COLO668 (cell line): ENCODE measurements at regions not wholly inside any gene's neighbourhood (a gene's known extent, or its start where the extent isn't known, plus 50 kb on each side); places are given as distances from the start of the nearest gene placed in this dataset.
"Not testable (repeated sequence)": the region's sequence is repeated elsewhere in the genome, so short reads cannot be mapped to it uniquely, and the experiment has no call there.

ENCODE experiments used
- DNase-seq: peaks from one replicate; lab custom pipeline; 2025; ENCODE audit not compliant: unreplicated experiment; lab: John Stamatoyannopoulos, UW

GRCh38 chr2:7140306-7140705, 223.1 kb downstream of the RNF144A start:
- DNase-seq = no peak

DNA sequence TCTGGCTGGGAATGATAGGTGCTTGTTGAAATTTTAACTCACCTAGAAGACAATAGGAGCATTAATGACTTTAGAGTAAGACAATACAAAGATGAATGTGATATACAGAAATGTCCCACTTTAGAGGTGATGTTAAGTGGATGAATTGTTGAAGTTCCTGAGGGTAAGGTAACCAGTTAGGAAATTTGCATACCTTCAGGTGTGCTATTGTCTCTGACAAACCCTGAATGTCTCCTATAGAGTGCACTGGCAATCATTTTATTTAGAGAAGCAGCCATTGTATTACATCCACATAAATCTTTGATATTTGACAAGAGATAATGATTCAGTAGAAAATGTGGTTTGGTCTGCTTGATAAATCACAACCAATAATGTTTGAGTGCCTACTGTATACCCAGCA, 228.5 kb downstream of the RNF144A start:
- DNase-seq = no peak

GRCh38 chr2:7146151-7146550, 228.9 kb downstream of the RNF144A start:
- DNase-seq = no peak

DNA sequence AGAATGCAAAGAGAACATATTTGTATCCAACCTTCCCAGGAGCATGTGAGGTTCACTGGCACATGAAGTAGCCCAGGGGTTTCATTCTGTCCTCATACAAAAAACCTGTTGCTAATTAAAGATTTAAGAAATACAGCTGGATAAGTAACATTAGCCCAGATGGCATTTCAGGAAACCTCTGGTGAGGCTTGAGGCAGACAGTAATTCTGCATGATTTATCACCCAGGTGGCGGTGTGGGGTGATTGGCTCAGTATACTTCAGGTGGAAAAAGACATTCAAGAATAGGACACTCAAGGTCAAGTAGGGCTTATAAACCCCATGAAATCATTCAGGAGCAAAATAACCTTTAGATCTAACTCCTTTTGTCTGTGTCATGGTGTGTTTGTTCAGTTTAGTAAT, 237.4 kb downstream of the RNF144A start:
- DNase-seq = no peak

DNA sequence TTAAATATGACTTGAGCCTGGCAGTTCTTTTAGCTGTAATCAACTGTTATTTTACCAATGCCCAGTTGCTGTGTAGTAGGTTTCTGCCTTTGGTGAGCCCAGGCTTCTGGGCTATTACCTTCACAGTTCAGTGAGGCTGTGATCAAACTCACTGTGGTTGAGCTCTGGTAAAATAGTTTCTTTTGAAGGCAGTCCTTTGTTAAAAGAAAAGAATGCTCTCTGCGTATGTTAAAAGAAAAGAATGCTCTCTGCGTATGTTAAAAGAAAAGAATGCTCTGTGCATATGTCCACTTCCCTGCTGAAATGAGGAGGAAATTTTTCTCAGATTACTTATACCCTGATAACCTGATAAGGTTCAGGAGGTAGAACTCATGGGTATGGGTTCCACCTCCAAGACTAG, 244.3 kb downstream of the RNF144A start:
- no peak for DNase-seq

DNA sequence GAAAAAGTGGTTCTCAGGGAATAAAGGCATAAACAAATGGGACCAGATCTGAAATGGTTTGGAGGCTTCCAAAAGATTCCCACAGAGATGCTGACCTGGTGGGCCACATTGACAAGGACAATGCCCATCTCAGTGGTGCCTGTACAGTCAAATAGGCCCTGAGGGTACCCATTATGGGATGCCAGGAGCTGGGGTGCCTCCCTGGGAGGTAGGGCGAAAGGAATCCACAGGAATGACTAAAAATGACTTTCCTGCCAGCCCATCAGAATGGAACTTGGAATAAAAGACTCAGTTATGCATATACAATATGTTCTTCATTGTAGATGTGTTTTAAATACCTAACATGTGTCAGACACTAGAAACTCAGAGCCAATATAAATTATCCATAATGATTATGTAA, 248.5 kb downstream of the RNF144A start:
- DNase-seq = no peak

DNA sequence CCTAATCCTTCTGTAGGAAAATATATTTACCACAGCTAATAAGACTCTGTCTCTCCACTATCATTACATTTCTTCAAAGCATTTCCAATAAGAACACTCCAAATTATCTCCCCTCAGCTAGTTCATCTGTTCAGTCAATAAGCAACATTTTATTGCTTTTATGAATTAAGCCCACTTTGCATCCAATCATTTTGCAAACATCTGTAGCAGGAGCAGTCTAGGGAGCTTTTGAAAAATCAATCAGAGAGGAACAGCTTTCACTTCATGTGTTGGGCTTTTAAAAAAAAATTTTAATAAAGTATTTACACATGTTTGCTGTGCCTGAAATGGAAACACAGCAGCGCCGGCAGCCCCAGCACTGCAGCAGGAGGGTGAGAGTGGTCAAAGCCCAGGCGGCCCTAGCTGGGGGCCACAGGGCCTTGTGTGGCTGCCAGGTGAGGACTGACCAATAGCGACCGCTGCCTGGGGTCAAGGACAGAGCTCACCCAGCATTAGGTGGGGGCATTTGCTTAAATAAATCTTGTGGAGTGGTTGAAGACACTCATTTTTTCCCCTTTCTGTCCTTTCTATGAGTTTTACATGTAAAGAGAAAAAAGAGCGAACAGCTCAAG, 250.7 kb downstream of the RNF144A start:
- no peak for DNase-seq

GRCh38 chr2:7169593-7169992, 252.4 kb downstream of the RNF144A start:
- DNase-seq = no peak

DNA sequence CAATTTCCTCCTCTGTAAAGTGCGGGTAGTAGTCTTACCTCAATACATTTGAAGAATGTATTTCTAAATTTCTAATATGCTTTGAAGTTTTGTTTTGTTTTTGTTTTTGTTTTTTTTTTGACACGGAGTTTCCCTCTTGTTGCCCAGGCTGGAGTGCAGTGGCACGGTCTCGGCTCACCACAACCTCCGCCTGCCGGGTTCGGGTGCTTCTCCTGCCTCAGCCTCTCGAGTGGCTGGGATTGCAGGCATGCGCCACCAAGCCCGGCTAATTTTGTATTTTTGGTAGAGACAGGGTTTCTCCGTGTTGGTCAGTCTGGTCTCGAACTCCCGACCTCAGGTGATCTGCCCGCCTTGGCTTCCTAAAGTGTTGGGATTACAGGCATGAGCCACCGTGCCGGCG, 261.8 kb downstream of the RNF144A start:
- DNase-seq = not testable (repeated sequence)

DNA sequence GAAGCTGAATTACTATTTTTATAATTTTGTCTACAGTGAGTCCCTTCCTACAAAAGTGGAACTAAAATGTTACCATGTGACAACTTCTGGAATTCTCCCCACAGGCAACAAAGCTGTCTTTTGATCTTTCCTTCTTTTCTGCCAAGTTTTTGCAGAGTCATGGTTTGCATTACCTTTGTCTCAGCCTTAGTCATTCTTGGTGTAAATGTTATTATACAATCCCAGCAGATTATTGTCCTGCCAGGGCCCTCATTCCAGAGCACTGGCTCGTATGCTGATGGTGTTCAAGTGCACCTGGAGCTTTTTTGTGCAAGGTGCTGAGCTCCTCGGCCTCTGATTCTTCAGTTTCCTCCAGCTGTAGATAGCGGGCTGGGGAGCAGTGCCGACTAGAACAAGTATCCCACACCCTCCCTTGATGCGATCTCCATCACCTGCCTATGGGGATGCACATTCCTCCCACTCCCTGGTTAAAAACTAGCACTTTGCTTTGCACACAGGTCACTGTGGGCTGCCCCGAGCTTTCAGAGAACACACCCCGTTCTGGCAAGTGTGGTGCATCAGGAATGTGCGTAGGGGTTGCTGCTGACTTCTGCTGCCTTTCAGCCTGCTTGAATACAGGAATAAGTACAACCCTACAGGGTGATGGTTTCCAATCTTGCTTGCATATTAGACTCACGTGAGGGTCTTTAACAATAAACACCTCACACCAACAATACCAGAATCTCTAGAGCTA, 263.6 kb downstream of the RNF144A start:
- no peak for DNase-seq

DNA sequence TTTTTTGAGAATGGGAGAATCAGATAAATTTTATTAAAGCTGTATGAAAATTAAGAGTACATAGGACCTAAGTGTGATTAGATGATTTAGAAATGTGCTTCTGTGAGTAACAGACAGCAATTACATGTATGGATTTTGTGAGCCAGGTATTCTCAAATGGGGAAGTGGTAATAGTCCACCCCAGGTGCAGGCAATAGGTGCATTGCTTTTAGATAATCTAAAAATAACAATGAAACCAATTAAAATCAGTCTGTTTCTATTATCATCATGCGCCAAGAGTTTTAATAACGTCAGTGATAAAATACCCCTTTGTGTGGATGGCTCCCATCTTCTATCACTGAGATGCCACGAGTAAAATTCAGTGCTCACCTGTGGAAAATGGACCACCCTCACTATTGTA, 265.3 kb downstream of the RNF144A start:
- DNase-seq = no peak

- no peak for DNase-seq
Observed at GRCh38 chr2:7189106-7189505, 271.9 kb downstream of the RNF144A start.

DNA sequence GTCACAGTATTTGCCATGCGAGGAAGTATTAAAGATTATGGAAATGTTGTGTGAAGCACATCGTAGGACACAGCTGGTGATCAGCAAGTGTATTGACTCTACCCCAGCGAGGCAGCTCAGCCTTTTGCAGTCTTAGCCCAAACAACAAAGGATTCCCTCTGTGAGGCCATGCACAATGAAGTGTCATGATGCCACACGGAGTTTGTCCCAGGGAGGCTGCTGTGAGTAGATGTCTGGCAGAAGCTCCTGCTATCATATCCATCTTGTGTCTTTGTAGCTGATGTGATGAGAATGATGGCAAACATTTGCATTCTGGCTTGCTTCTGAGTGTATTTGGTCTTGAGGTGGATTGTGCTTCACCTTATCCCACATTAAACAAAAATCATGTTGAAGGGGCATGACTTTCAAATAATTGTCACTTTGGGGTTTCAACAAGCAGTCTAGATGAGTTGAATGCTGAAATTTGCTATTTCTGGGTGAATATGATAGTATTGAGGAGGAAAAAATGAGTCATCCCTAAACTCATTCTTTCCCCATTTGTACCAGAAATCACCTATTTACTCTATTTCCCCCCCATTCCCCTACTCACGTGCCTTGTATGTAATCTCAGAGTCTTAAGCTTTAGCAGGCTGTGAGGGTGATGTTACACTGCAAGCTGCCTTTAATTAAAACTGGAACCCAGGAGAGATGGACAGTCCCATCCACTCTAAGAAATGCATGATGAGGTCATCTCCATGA, 273.5 kb downstream of the RNF144A start:
- DNase-seq = no peak

GRCh38 chr2:7191932-7192331, 274.7 kb downstream of the RNF144A start:
- no peak for DNase-seq

DNA sequence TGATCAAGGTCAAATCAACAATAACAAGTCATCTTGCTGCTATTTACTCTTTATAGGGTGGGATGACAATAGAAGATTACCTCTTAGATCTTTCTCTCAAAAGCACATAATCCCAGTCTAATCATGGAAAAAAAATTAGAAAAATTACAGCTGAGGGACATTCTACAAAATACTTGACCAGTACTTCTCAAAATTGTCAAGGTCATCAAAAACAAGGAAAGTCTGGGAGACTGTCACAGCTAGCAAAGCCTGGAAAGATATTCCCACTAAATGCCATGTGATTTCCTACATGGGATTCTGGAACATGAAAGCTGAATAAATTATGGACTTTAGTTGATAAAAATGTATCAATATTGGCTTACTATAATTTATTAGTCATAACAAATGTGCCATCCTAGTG, 276.2 kb downstream of the RNF144A start:
- DNase-seq = no peak

GRCh38 chr2:7194950-7195349, 277.7 kb downstream of the RNF144A start:
- DNase-seq = no peak

DNA sequence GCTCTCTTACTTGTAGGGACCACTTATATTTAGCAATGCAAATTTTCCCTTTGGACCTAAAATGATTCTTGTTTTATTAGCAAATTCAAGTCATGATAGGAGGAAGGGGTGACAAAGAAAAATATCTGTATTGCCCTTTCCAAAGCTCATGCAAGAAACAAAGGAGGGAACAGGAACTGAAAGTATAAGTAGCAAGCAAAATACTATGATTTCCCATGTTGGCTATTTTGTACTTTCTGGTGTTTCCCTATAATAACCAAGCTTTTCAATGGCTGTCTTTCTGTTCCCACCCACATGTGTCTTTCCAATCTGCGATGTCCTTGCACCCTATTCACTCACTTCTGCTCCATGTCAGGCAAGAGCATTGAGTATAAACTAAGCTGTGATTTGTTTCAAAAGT, 279.7 kb downstream of the RNF144A start:
- no peak for DNase-seq

- no peak for DNase-seq
Observed at GRCh38 chr2:7201851-7202250, 284.6 kb downstream of the RNF144A start.

- peak; percentile 34 for DNase-seq
Observed at GRCh38 chr2:7203056-7203467, 285.9 kb downstream of the RNF144A start.

DNA sequence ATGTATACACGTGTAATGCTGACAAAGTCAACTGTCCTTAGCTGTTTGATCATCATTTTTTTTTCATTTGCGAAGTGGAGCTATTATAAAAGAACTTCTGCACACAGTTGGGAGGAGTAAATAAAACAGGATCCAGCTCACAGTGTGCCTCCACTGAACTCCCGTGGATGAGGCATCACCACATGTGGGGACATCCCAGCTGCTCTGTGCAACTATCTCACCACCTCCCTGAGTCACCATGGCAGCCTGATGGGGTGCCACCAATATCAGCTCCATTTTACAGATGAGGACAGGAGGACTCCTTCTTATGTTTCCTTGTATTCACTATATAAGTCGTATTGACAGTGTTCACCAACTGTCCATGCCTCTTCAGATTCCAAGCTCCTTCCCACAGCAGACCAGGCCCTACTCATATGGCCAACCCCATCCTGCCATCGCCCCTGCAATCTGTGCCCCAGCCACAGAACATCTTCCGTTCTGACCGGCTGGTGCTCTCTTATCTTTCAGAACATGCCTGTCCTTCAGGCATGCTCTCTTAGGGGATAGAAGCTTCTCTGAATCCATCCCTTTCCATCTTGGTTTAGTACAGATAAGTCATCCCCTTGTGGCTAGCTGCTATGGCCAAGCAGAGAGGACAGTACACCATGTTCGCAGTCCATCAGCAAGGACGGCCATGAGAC, 288.1 kb downstream of the RNF144A start:
- DNase-seq = no peak

DNA sequence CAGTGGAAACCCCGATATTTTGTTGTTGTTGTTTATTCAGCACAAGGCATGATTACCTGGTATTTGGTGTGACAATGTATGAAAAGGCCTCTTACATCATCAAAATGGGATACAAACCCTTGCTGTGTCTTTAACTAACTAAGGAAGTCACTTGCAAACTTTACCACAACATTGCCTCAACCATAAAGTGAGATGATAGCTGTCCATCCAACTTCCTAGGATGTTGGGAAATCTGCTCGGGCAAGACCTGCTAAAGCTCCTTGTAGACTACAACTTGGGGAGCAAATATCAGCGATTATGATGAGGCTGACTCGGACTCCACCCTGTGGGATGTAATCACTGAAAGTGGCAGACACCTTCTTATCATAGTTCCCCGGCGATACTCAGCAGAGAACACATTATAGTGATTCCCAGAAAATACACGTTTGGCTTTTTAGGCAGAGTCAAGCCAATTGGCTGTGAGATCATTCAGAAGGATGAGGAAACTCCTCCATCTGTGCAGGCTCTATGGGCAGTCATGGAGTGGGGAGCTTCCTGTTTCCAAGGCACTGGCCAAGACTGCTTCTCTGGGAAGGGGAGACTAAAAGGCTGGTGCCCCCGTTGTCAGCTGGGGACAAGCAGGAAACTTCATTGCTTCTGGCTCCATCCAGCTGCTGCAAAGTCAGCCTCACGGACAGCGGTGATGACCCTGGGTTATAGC, 289.0 kb downstream of the RNF144A start:
- no peak for DNase-seq
